Uterus (tissue), 3 donors: ENCODE measurements at regions not wholly inside any gene's neighbourhood (a gene's known extent, or its start where the extent isn't known, plus 50 kb on each side); places are given as distances from the start of the nearest gene placed in this dataset.

ENCODE experiments used
- DNase-seq, 2 donors: peaks; one replicate each; pipeline ENCODE4 v3.0.0-alpha.2; 2019 to 2020
- H3K27ac ChIP-seq, 2 donors: fragments of 200-600 bp; sonication (generic); 1 replicate in 1 of 2; 2 replicates in 1 of 2; pipeline ENCODE4 v1.5.1; 2016 to 2018
- H3K27me3 ChIP-seq, 2 donors: fragments of 200-600 bp; sonication (generic); one replicate each; pipeline ENCODE4 v1.5.1; 2018 to 2019; ENCODE audit warnings: control low read depth in 1 of 2
- H3K36me3 ChIP-seq, 2 donors: fragments of 200-600 bp; sonication (generic); one replicate each; pipeline ENCODE4 v1.5.1; 2019; ENCODE audit warnings: control low read depth in 1 of 2
- H3K4me1 ChIP-seq, 2 donors: fragments of 200-600 bp; sonication (generic); one replicate each; pipeline ENCODE4 v1.5.1; 2018 to 2019; ENCODE audit warnings: control low read depth in 1 of 2
- H3K4me3 ChIP-seq, 2 donors: fragments of 200-600 bp; sonication (generic); 1 replicate in 1 of 2; 2 replicates in 1 of 2; pipeline ENCODE4 v1.5.1; 2018 to 2019; ENCODE audit warnings: mild to moderate bottlenecking in 1 of 2
- H3K9me3 ChIP-seq, 2 donors: fragments of 200-600 bp; sonication (generic); one replicate each; pipeline ENCODE4 v1.5.1; 2019; ENCODE audit warnings: control low read depth in 1 of 2
- CTCF ChIP-seq, 4 experiments: fragments of 200-600 bp in 2 of 4; fragments of 450-650 bp in 2 of 4; sonication (generic) in 2 of 4; IDR thresholded peaks; one replicate each; pipeline ENCODE4 v1.5.1; 2016 to 2019; ENCODE audit warnings: antibody characterized with exemption in 4 of 4, mild to moderate bottlenecking in 2 of 4, moderate library complexity in 1 of 4
- POLR2A ChIP-seq, 2 donors: fragments of 450-650 bp; IDR thresholded peaks; one replicate each; pipeline ENCODE4 v1.6.1; 2016; ENCODE audit warnings: antibody characterized with exemption in 2 of 2, mild to moderate bottlenecking in 1 of 2, moderate library complexity in 1 of 2
- intact Hi-C: fragments of 100-400 bp; cut with DNase I; formaldehyde crosslinking; loops from one replicate; pipeline ENCODE4 v1.15.1; 2023; ENCODE audit warnings: low total_unique reads
- donor health status: DM: yes; HTN: yes; CAD: no.

GRCh38 chr4:176436293-176436973 is 116.7 kb downstream of the SPCS3 start:
- Histone ChIP-seq H3K27ac (no peak overlapping the region), H3K4me1 (no peaks in the 10 kb centered on the region), H3K4me3 (no peak overlapping the region), H3K27me3 (no peaks in the 10 kb centered on the region), H3K9me3 (no peaks in the 10 kb centered on the region), H3K36me3 (no peaks in the 10 kb centered on the region)
- DNase-seq, result no peak
- TF ChIP-seq CTCF (IDR thresholded peaks at IDR 0.05) (no peak), POLR2A (IDR thresholded peaks at IDR 0.05) (no peak)
- intact Hi-C loops, result no loop called here

GRCh38 chr4:176437756-176438155 is 118.0 kb downstream of the SPCS3 start:
- no peaks in the 10 kb centered on the region for H3K36me3 ChIP-seq
- H3K9me3 ChIP-seq, result no peaks in the 10 kb centered on the region
- H3K27me3 ChIP-seq, result no peaks in the 10 kb centered on the region
- no peaks in the 10 kb centered on the region for H3K4me1 ChIP-seq
- no peak for DNase-seq
- H3K27ac ChIP-seq, result no peak overlapping the region
- intact Hi-C loops, result no loop called here
- no peak overlapping the region for H3K4me3 ChIP-seq
- TF ChIP-seq POLR2A (IDR thresholded peaks at IDR 0.05) (no peak), CTCF (IDR thresholded peaks at IDR 0.05) (no peak)

- H3K9me3 ChIP-seq, result no peaks in the 10 kb centered on the region
- H3K4me1 ChIP-seq, result no peaks in the 10 kb centered on the region
- intact Hi-C loops, result no loop called here
- H3K27me3 ChIP-seq, result no peaks in the 10 kb centered on the region
- TF ChIP-seq POLR2A (IDR thresholded peaks at IDR 0.05), result no peak
- no peak for TF ChIP-seq CTCF (IDR thresholded peaks at IDR 0.05)
- H3K4me3 ChIP-seq, result no peak overlapping the region
- H3K36me3 ChIP-seq, result no peaks in the 10 kb centered on the region
- H3K27ac ChIP-seq, result no peak overlapping the region
- no peak for DNase-seq
Measured at GRCh38 chr4:176438401-176438800, 118.6 kb downstream of the SPCS3 start.

- DNase-seq, result no peak
Measured at GRCh38 chr4:176439611-176440010, 119.8 kb downstream of the SPCS3 start.

GRCh38 chr4:176440698-176441097 is 120.9 kb downstream of the SPCS3 start:
- no peaks in the 10 kb centered on the region for H3K4me1 ChIP-seq
- no peak overlapping the region for H3K27ac ChIP-seq
- no peak for DNase-seq
- TF ChIP-seq POLR2A (IDR thresholded peaks at IDR 0.05) (no peak), CTCF (IDR thresholded peaks at IDR 0.05) (no peak)
- intact Hi-C loops, result no loop called here
- no peaks in the 10 kb centered on the region for H3K36me3 ChIP-seq
- no peak overlapping the region for H3K4me3 ChIP-seq
- H3K9me3 ChIP-seq, result no peaks in the 10 kb centered on the region
- H3K27me3 ChIP-seq, result no peaks in the 10 kb centered on the region

More at GRCh38 chr4:176439611-176440010, 119.8 kb downstream of the SPCS3 start:
- no peaks in the 10 kb centered on the region for H3K9me3 ChIP-seq
- intact Hi-C loops, result no loop called here
- H3K36me3 ChIP-seq, result no peaks in the 10 kb centered on the region
- H3K27me3 ChIP-seq, result no peaks in the 10 kb centered on the region
- TF ChIP-seq CTCF (IDR thresholded peaks at IDR 0.05) (no peak), POLR2A (IDR thresholded peaks at IDR 0.05) (no peak)
- H3K27ac ChIP-seq, result no peak overlapping the region
- H3K4me3 ChIP-seq, result no peak overlapping the region
- no peaks in the 10 kb centered on the region for H3K4me1 ChIP-seq
